Lower lobe of right lung (tissue), 2 donors: ENCODE measurements at regions not wholly inside any gene's neighbourhood (a gene's known extent, or its start where the extent isn't known, plus 50 kb on each side); places are given as distances from the start of the nearest gene placed in this dataset.
A peak's percentile ranks its signal among the peaks of the same experiment; 100 is the strongest.

Source experiments
- ATAC-seq, 2 donors: fragments of 200-7000 bp; cut with Tn5 transposase; one replicate each; pipeline ENCODE4 v1.9.1; 2020 to 2022; ENCODE audit warnings: mild to moderate bottlenecking in 2 of 2, moderate library complexity in 2 of 2
- DNase-seq: peaks from one replicate; pipeline ENCODE4 v3.0.0-alpha.2; 2020
- H3K27ac ChIP-seq: fragments of 200-600 bp; one replicate; pipeline ENCODE4 v1.8.0; 2022
- H3K27me3 ChIP-seq: fragments of 200-600 bp; one replicate; pipeline ENCODE4 v1.8.0; 2022; ENCODE audit warnings: low read depth
- H3K36me3 ChIP-seq: fragments of 200-600 bp; one replicate; pipeline ENCODE4 v1.8.0; 2022; ENCODE audit warnings: mild to moderate bottlenecking
- H3K4me1 ChIP-seq: fragments of 200-600 bp; one replicate; pipeline ENCODE4 v1.8.0; 2022
- H3K4me3 ChIP-seq: fragments of 200-600 bp; one replicate; pipeline ENCODE4 v1.8.0; 2022; ENCODE audit warnings: mild to moderate bottlenecking
- H3K9me3 ChIP-seq: fragments of 200-600 bp; one replicate; pipeline ENCODE4 v1.8.0; 2022
- intact Hi-C: fragments of 100-400 bp; cut with DNase I; formaldehyde crosslinking; loops from one replicate; pipeline ENCODE4 v1.11.0; 2022
- TF ChIP-seq, protein P1 (sequence below): fragments of 200-600 bp; IDR thresholded peaks from one replicate; pipeline ENCODE4 v1.8.0; 2022; ENCODE audit warnings: antibody characterized with exemption, mild to moderate bottlenecking
- donor health status: DM: no; HTN: yes; CAD: no; lungs with severe emphysema.

DNA sequence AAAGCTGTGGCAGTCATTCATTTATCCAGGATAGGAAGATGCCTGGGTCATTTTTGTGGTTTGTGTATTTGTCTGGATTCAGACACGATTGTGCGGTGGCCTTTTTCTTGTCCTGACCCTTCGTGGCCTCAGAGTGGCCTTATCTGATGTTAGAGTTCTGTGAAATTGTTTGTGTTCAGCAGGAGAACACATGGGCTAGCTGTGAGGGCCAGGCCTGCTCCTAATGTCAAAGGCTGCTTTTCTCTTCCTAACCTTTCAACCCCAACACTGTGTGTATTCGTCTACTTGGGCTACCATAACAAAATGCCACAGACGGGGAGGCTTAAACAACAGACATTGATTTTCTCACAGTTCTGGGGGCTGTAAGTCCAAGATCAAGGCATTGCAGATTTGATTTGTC is 321.8 kb downstream of the CD83 start:
- ATAC-seq (no peak), DNase-seq (no peak)
- no peak overlapping the region for H3K27ac ChIP-seq
- no peaks in the 10 kb centered on the region for H3K27me3 ChIP-seq
- TF ChIP-seq, protein P1, sequence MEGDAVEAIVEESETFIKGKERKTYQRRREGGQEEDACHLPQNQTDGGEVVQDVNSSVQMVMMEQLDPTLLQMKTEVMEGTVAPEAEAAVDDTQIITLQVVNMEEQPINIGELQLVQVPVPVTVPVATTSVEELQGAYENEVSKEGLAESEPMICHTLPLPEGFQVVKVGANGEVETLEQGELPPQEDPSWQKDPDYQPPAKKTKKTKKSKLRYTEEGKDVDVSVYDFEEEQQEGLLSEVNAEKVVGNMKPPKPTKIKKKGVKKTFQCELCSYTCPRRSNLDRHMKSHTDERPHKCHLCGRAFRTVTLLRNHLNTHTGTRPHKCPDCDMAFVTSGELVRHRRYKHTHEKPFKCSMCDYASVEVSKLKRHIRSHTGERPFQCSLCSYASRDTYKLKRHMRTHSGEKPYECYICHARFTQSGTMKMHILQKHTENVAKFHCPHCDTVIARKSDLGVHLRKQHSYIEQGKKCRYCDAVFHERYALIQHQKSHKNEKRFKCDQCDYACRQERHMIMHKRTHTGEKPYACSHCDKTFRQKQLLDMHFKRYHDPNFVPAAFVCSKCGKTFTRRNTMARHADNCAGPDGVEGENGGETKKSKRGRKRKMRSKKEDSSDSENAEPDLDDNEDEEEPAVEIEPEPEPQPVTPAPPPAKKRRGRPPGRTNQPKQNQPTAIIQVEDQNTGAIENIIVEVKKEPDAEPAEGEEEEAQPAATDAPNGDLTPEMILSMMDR = no peak
- H3K36me3 ChIP-seq = no peaks in the 10 kb centered on the region
- no peak overlapping the region for H3K4me3 ChIP-seq
- H3K9me3 ChIP-seq = no peaks in the 10 kb centered on the region
- intact Hi-C loops = no loop called here
- H3K4me1 ChIP-seq = no peaks in the 10 kb centered on the region

DNA sequence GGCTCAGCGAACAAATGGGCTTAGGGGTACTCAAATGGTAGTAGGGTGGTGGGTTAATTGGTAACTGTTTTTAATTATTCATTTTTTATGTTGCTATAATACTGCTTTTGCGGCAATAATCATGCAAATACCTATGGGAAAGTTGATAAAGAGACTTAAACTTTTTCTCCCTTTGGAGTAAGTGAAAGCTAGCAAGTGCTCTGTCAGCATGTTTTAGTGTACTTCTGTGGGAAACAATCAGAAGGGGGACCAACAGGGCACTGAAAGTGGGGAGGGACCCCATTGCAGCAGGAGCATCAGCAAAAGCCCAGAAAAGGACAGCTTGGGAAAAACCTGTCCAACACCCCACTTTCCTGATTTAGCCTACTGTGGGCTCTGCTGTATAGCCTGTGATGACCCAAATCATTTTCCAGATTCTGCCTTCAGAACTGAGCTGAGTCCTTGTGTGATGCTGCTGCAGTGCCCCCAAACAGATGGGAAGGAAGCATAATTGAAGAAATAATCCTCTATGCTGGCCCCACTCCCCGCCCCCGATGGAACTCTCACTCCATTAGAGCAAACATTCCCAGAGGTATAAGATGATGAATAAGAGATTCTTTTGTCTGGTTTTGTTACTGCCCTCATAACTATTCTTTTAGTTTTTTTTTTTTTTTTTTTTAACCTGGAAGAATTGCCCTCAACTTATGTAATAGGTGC is 322.8 kb downstream of the CD83 start:
- TF ChIP-seq, protein P1 = no peak
- no peak overlapping the region for H3K27ac ChIP-seq
- DNase-seq = no peak
- H3K4me1 ChIP-seq = no peaks in the 10 kb centered on the region
- intact Hi-C loops = no loop called here
- no peaks in the 10 kb centered on the region for H3K9me3 ChIP-seq
- H3K27me3 ChIP-seq = no peaks in the 10 kb centered on the region
- no peak for ATAC-seq
- H3K36me3 ChIP-seq = no peaks in the 10 kb centered on the region
- no peak overlapping the region for H3K4me3 ChIP-seq

DNA sequence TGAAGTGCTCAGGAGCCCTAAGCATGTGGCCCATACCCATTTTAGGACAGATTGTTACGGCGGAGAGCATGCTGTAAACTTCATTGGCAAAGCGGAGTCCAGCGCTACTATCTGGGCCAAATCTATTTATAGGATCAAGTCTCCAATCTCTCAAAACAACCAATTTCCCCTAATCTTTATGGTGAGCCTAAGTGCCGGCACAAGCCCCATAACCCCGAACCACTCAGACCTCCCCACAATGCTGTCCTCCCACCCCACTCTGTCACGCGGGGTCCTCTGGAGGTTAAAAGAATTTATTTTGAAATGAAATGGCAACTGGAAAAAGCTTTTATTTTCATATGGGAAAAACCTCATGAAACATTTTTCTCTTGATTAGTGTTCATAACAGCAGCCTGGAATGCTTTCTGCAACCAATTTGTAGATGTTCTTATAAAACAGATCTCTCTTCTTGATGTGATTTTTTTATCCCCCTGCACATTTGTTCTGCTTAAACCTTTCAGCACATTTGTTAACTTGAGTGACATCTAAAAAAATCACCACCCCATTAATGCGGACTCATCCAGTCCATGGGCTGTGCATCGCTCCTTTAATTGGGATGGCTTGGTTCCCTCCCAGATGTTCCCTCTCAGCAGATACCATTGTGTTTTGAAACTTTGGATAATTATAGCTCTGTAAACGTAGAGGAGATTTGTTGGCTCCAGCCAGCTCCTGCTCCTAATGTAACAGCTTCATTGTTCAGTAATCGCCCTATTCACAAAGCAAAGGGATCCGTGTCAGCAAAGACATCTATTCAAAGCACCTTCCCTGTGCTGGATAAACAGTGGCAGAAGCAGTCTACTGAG is 323.6 kb downstream of the CD83 start:
- H3K36me3 ChIP-seq = no peaks in the 10 kb centered on the region
- intact Hi-C loops = no loop called here
- H3K4me1 ChIP-seq = no peaks in the 10 kb centered on the region
- peak overlapping the region; percentile 16 for H3K27ac ChIP-seq
- TF ChIP-seq, protein P1 = no peak
- H3K4me3 ChIP-seq = no peak overlapping the region
- no peaks in the 10 kb centered on the region for H3K27me3 ChIP-seq
- ATAC-seq = peak; percentile 50 to 56
- H3K9me3 ChIP-seq = no peaks in the 10 kb centered on the region
- DNase-seq = no peak

DNA sequence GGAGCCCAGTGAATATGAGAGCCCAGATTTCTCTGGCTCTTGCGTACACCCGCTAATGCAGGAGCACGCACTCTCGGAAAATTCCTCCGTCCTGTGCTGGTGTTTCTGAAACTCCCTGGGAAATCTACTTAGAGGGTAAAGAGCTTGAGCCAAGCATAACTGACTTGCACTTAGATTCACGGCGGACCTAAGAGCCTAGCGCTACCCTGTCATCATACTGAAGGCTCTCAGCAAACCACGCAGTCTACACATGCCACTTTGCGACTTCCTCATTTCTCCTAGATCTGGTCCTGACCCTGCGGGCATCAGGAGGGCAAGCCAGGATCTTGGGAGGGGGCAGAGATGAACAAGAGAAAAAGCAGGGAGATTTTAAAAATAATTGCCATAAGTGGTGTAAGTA is 324.7 kb downstream of the CD83 start:
- DNase-seq = no peak

DNA sequence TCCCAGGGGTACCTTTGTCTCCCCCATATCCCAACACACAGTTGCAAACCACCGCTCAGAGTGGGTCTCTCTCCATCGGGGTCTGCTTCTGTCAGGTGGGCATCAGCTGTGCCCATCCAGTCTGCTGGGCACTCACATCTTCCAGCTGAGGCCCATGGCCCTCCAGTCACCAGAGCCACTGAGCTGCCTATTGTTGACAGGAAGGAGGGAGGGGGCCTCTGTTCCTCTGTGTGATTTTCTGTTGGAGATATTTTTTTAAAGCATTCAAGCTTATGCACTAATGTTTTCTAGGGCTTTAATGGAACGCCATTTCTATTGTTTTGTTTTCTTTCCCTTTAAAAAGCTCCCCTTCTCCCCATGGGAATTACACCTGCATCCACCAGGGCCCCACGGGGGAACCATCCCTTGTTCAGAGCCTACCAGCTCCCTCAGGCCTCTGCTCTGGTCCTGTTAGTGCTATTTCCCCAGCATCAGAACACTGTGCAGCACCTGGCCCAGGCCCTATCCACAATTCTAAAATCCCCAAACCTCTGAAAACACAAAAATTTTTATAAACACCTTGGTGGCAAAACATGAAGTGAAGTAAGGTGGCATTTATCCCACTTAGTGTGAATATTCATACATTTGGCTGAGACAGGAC is 326.2 kb downstream of the CD83 start:
- Histone ChIP-seq H3K36me3 (no peaks in the 10 kb centered on the region), H3K4me3 (no peak overlapping the region), H3K9me3 (no peaks in the 10 kb centered on the region), H3K4me1 (no peaks in the 10 kb centered on the region), H3K27me3 (no peaks in the 10 kb centered on the region), H3K27ac (no peak overlapping the region)
- ATAC-seq (no peak), DNase-seq (no peak)
- TF ChIP-seq, protein P1 = no peak
- intact Hi-C loops = no loop called here

More for the DNA sequence above, 324.7 kb downstream of the CD83 start:
- ATAC-seq = peak in 1 of 2 donors; percentile 27
- Histone ChIP-seq H3K4me3 (no peak overlapping the region), H3K27ac (no peak overlapping the region), H3K9me3 (no peaks in the 10 kb centered on the region), H3K36me3 (no peaks in the 10 kb centered on the region), H3K27me3 (no peaks in the 10 kb centered on the region), H3K4me1 (no peaks in the 10 kb centered on the region)
- intact Hi-C loops = no loop called here
- TF ChIP-seq, protein P1 = no peak
